GM12872 (cell line): ENCODE measurements at regions not wholly inside any gene's neighbourhood (a gene's known extent, or its start where the extent isn't known, plus 50 kb on each side); places are given as distances from the start of the nearest gene placed in this dataset.

ENCODE experiments used
- CTCF ChIP-seq: IDR thresholded peaks from 3 replicates; pipeline ENCODE4 v1.5.1; 2011; ENCODE audit warnings: low read depth, mild to moderate bottlenecking, low read length, moderate library complexity; ENCODE audit not compliant: insufficient read depth

- no peak for TF ChIP-seq CTCF
These were observed 94.7 kb upstream of the SPRY1 start for GRCh38 chr4:123301923-123302322.

DNA sequence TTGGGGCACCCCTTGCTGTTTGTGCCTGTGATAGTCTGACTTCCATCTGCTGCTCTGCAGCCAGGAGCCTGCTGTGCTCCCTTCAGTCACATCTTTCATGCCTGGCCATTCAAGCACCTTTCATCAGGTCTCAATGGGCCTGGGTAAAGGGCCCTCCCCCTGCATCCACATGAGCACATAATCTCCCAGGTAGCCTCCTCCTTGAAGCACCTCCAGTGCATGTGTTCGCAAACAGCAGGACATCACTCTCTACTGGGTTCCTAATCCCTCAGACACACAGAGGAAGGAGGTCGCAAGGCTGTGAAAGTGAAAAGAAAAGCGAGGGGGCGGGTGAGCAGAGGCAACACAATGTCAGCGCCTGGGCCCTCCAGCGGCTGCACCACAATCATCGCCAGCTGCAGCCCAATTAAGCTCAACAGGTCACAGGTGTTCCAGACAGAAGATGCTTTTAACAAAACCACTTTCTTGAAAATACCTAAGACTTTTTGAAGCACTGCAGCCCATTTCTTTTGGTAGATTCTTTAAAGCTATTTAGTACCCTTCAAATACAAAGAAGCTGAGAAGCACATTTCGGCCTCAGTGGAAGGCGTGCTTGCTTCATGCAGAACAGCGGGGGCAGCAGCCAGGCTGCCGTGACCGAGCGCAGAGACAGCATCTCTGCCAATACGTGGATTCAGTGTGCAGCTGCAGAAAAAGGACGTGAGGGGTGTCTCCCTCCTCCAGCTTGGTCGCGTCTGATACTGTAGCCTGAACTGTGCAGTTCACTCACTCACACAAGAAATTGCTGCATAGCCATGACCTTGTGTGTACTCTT lies 92.2 kb upstream of the SPRY1 start:
- no peak for TF ChIP-seq CTCF

DNA sequence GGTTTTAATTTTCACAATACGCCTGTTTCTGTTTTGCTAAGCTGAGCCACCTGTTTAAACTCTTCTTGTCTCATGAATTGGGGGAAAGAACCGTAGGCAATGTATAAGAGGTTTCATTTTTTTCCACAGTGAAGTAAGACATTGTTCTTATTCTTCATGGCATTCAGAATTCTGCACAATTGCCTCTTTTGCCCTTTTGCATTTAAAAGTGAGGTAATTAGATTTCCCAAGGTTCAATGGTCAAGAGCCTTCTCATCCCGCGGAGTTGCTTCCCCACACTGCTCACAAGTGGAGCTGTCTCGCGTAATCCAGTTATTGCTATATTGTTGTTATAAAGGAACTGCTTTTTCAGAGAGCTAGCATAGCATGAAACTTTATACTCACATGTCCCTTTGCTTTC lies 90.9 kb upstream of the SPRY1 start:
- TF ChIP-seq CTCF = no peak

DNA sequence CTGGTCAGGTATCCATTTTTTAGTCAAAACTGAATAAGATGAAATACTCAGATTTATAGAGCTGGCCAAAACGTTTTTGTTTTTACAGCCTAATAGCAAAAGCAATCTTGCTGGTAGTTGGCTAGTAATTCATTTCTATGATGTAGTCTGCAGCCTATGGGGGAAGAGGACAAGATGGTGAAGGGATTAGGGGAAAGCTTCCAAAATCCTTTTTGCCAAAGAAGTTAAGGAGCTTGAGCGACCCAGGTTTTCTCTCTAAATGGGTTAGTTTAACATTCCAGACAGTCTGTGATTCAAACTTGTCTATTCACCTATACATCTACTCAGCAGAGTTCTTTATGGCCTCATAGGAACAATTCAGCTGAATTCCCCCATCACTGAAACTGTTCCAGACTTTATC lies 89.8 kb upstream of the SPRY1 start:
- no peak for TF ChIP-seq CTCF

DNA sequence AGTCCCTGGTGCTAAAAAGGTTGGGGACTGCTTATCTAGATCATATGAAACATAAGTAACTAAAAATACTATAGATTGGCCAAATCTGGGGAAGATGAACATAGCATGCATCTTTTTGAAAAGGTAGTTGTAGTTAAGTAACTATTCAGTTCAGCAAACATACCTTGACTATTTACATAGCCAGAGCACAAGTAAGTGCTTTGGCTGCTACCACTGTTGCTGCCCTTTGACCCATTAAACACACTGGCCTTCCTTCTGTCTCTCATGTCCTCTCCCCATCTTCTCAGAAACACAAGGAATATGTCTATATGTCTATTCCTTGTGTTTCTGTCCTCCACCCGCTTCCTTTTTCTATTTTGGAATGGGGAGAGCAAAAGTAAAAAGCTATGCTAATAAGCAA lies 87.9 kb upstream of the SPRY1 start:
- no peak for TF ChIP-seq CTCF

GRCh38 chr4:123312116-123312515 lies 84.5 kb upstream of the SPRY1 start:
- no peak for TF ChIP-seq CTCF

GRCh38 chr4:123312951-123313592 lies 83.5 kb upstream of the SPRY1 start:
- TF ChIP-seq CTCF = no peak
